ENCODE measurements at regions not wholly inside any gene's neighbourhood (a gene's known extent, or its start where the extent isn't known, plus 50 kb on each side); places are given as distances from the start of the nearest gene placed in this dataset.

GRCh38 chr18:38635709-38636430, 1070.3 kb upstream of the CELF4 start:
- no peaks in the 10 kb centered on the region for H3K36me3 ChIP-seq (ENCODE audit: control insufficient read depth in 1 of 2, insufficient read depth in 2 of 2, low read depth in 1 of 2, low read length in 2 of 2)
- no peak overlapping the region for H3K14ac ChIP-seq (ENCODE audit: low read length in 2 of 2)

GRCh38 chr18:38634117-38634516, 1068.5 kb upstream of the CELF4 start:
- H3K9me3 ChIP-seq (ENCODE audit: control insufficient read depth, low read length), result peaks cover 6% of the 10 kb centered on the region
- no peak overlapping the region for H2AK5ac ChIP-seq (ENCODE audit: low read length, severe bottlenecking)
- H4K8ac ChIP-seq (ENCODE audit: low read length), result no peak overlapping the region
- H4K91ac ChIP-seq (ENCODE audit: low read length), result no peak overlapping the region
- H3K4me2 ChIP-seq (ENCODE audit: low read length, poor library complexity, severe bottlenecking), result no peak overlapping the region
- no peaks in the 10 kb centered on the region for H3K79me1 ChIP-seq (replicated peaks; ENCODE audit: low read length, poor library complexity, severe bottlenecking)
- no peak overlapping the region for H2BK12ac ChIP-seq (ENCODE audit: low read length in 2 of 2)
- no peak overlapping the region for H2AFZ ChIP-seq (ENCODE audit: low read depth, low read length)
- H3K4me1 ChIP-seq (ENCODE audit: control insufficient read depth, insufficient read depth, low read depth, low read length), result no peaks in the 10 kb centered on the region
- no peak overlapping the region for H3K9ac ChIP-seq (ENCODE audit: low read length)
- H3K14ac ChIP-seq (ENCODE audit: low read length in 2 of 2), result no peak overlapping the region
- no peak overlapping the region for H3K4ac ChIP-seq (ENCODE audit: low read depth in 1 of 2, low read length in 2 of 2)
- no peak overlapping the region for H3K27ac ChIP-seq (ENCODE audit: low read length, poor library complexity, severe bottlenecking)
- no peak overlapping the region for H3K4me3 ChIP-seq (ENCODE audit: insufficient read depth in 1 of 2, low read depth in 1 of 2, low read length in 2 of 2)
- WGBS, result 53% methylated on average over 2 of the region's 2 CpGs
- H3K18ac ChIP-seq (ENCODE audit: low read depth in 1 of 2, low read length in 2 of 2), result no peak overlapping the region
- H3K36me3 ChIP-seq (ENCODE audit: control insufficient read depth in 1 of 2, insufficient read depth in 2 of 2, low read depth in 1 of 2, low read length in 2 of 2), result no peaks in the 10 kb centered on the region
- H2BK120ac ChIP-seq (ENCODE audit: low read depth, low read length), result no peak overlapping the region
- no peaks in the 10 kb centered on the region for H3K27me3 ChIP-seq (ENCODE audit: control insufficient read depth in 1 of 2, insufficient read depth in 1 of 2, low read length in 2 of 2)
- H3K23ac ChIP-seq (ENCODE audit: low read length in 2 of 2), result no peak overlapping the region
- no peak overlapping the region for H2BK15ac ChIP-seq (ENCODE audit: low read depth, poor library complexity, severe bottlenecking)
- DNase-seq, result no peak
- no peak overlapping the region for H2BK5ac ChIP-seq (ENCODE audit: low read depth, low read length, poor library complexity, severe bottlenecking)

More at GRCh38 chr18:38635709-38636430, 1070.3 kb upstream of the CELF4 start:
- no peak for DNase-seq
- no peak overlapping the region for H3K18ac ChIP-seq (ENCODE audit: low read depth in 1 of 2, low read length in 2 of 2)
- H3K9me3 ChIP-seq (ENCODE audit: control insufficient read depth, low read length), result peaks cover 9% of the 10 kb centered on the region
- no peaks in the 10 kb centered on the region for H3K4me1 ChIP-seq (ENCODE audit: control insufficient read depth, insufficient read depth, low read depth, low read length)
- H2AK5ac ChIP-seq (ENCODE audit: low read length, severe bottlenecking), result no peak overlapping the region
- no peaks in the 10 kb centered on the region for H3K27me3 ChIP-seq (ENCODE audit: control insufficient read depth in 1 of 2, insufficient read depth in 1 of 2, low read length in 2 of 2)
- H2BK120ac ChIP-seq (ENCODE audit: low read depth, low read length), result no peak overlapping the region
- H3K4ac ChIP-seq (ENCODE audit: low read depth in 1 of 2, low read length in 2 of 2), result no peak overlapping the region
- H4K91ac ChIP-seq (ENCODE audit: low read length), result no peak overlapping the region
- no peak overlapping the region for H2BK5ac ChIP-seq (ENCODE audit: low read depth, low read length, poor library complexity, severe bottlenecking)
- no peak overlapping the region for H2BK15ac ChIP-seq (ENCODE audit: low read depth, poor library complexity, severe bottlenecking)
- no peak overlapping the region for H3K27ac ChIP-seq (ENCODE audit: low read length, poor library complexity, severe bottlenecking)
- no peak overlapping the region for H3K9ac ChIP-seq (ENCODE audit: low read length)
- no peak overlapping the region for H4K8ac ChIP-seq (ENCODE audit: low read length)
- no peak overlapping the region for H3K23ac ChIP-seq (ENCODE audit: low read length in 2 of 2)
- H3K4me2 ChIP-seq (ENCODE audit: low read length, poor library complexity, severe bottlenecking), result no peak overlapping the region
- H3K4me3 ChIP-seq (ENCODE audit: insufficient read depth in 1 of 2, low read depth in 1 of 2, low read length in 2 of 2), result no peak overlapping the region
- H2BK12ac ChIP-seq (ENCODE audit: low read length in 2 of 2), result no peak overlapping the region
- H3K79me1 ChIP-seq (replicated peaks; ENCODE audit: low read length, poor library complexity, severe bottlenecking), result no peaks in the 10 kb centered on the region
- H2AFZ ChIP-seq (ENCODE audit: low read depth, low read length), result no peak overlapping the region

- no peak overlapping the region for H3K23ac ChIP-seq (ENCODE audit: low read length in 2 of 2)
- H2AK5ac ChIP-seq (ENCODE audit: low read length, severe bottlenecking), result no peak overlapping the region
- H3K4me1 ChIP-seq (ENCODE audit: control insufficient read depth, insufficient read depth, low read depth, low read length), result no peaks in the 10 kb centered on the region
- H3K4ac ChIP-seq (ENCODE audit: low read depth in 1 of 2, low read length in 2 of 2), result no peak overlapping the region
- no peak overlapping the region for H3K9ac ChIP-seq (ENCODE audit: low read length)
- H3K27ac ChIP-seq (ENCODE audit: low read length, poor library complexity, severe bottlenecking), result no peak overlapping the region
- no peaks in the 10 kb centered on the region for H3K79me1 ChIP-seq (replicated peaks; ENCODE audit: low read length, poor library complexity, severe bottlenecking)
- peaks cover under 1% of the 10 kb centered on the region for H3K9me3 ChIP-seq (ENCODE audit: control insufficient read depth, low read length)
- no peaks in the 10 kb centered on the region for H3K36me3 ChIP-seq (ENCODE audit: control insufficient read depth in 1 of 2, insufficient read depth in 2 of 2, low read depth in 1 of 2, low read length in 2 of 2)
- no peak overlapping the region for H2BK12ac ChIP-seq (ENCODE audit: low read length in 2 of 2)
- no peak overlapping the region for H3K18ac ChIP-seq (ENCODE audit: low read depth in 1 of 2, low read length in 2 of 2)
- no peak overlapping the region for H2BK5ac ChIP-seq (ENCODE audit: low read depth, low read length, poor library complexity, severe bottlenecking)
- no peak overlapping the region for H2AFZ ChIP-seq (ENCODE audit: low read depth, low read length)
- no peak overlapping the region for H3K4me2 ChIP-seq (ENCODE audit: low read length, poor library complexity, severe bottlenecking)
- DNase-seq, result no peak
- no peak overlapping the region for H4K91ac ChIP-seq (ENCODE audit: low read length)
- no peak overlapping the region for H4K8ac ChIP-seq (ENCODE audit: low read length)
- H3K14ac ChIP-seq (ENCODE audit: low read length in 2 of 2), result no peak overlapping the region
- H3K27me3 ChIP-seq (ENCODE audit: control insufficient read depth in 1 of 2, insufficient read depth in 1 of 2, low read length in 2 of 2), result no peaks in the 10 kb centered on the region
- H2BK15ac ChIP-seq (ENCODE audit: low read depth, poor library complexity, severe bottlenecking), result no peak overlapping the region
- no peak overlapping the region for H3K4me3 ChIP-seq (ENCODE audit: insufficient read depth in 1 of 2, low read depth in 1 of 2, low read length in 2 of 2)
- no CpG with 5 or more reads among the region's 1 CpG for WGBS
- no peak overlapping the region for H2BK120ac ChIP-seq (ENCODE audit: low read depth, low read length)
Measured at GRCh38 chr18:38633333-38633732, 1067.7 kb upstream of the CELF4 start.

- no peaks in the 10 kb centered on the region for H3K27me3 ChIP-seq (ENCODE audit: control insufficient read depth in 1 of 2, insufficient read depth in 1 of 2, low read length in 2 of 2)
- no peak overlapping the region for H2BK120ac ChIP-seq (ENCODE audit: low read depth, low read length)
- no peak overlapping the region for H3K14ac ChIP-seq (ENCODE audit: low read length in 2 of 2)
- H3K9ac ChIP-seq (ENCODE audit: low read length), result no peak overlapping the region
- no peak overlapping the region for H2BK15ac ChIP-seq (ENCODE audit: low read depth, poor library complexity, severe bottlenecking)
- H4K8ac ChIP-seq (ENCODE audit: low read length), result no peak overlapping the region
- DNase-seq, result no peak
- H2AFZ ChIP-seq (ENCODE audit: low read depth, low read length), result no peak overlapping the region
- no peak overlapping the region for H3K23ac ChIP-seq (ENCODE audit: low read length in 2 of 2)
- H2BK5ac ChIP-seq (ENCODE audit: low read depth, low read length, poor library complexity, severe bottlenecking), result no peak overlapping the region
- no peak overlapping the region for H3K4ac ChIP-seq (ENCODE audit: low read depth in 1 of 2, low read length in 2 of 2)
- H3K9me3 ChIP-seq (ENCODE audit: control insufficient read depth, low read length), result no peaks in the 10 kb centered on the region
- H2AK5ac ChIP-seq (ENCODE audit: low read length, severe bottlenecking), result no peak overlapping the region
- no peaks in the 10 kb centered on the region for H3K4me1 ChIP-seq (ENCODE audit: control insufficient read depth, insufficient read depth, low read depth, low read length)
- no peak overlapping the region for H3K27ac ChIP-seq (ENCODE audit: low read length, poor library complexity, severe bottlenecking)
- H3K4me3 ChIP-seq (ENCODE audit: insufficient read depth in 1 of 2, low read depth in 1 of 2, low read length in 2 of 2), result no peak overlapping the region
- no peaks in the 10 kb centered on the region for H3K79me1 ChIP-seq (replicated peaks; ENCODE audit: low read length, poor library complexity, severe bottlenecking)
- H3K4me2 ChIP-seq (ENCODE audit: low read length, poor library complexity, severe bottlenecking), result no peak overlapping the region
- no peak overlapping the region for H4K91ac ChIP-seq (ENCODE audit: low read length)
- no peaks in the 10 kb centered on the region for H3K36me3 ChIP-seq (ENCODE audit: control insufficient read depth in 1 of 2, insufficient read depth in 2 of 2, low read depth in 1 of 2, low read length in 2 of 2)
- H2BK12ac ChIP-seq (ENCODE audit: low read length in 2 of 2), result no peak overlapping the region
- no peak overlapping the region for H3K18ac ChIP-seq (ENCODE audit: low read depth in 1 of 2, low read length in 2 of 2)
Measured at GRCh38 chr18:38619129-38619528, 1053.5 kb upstream of the CELF4 start.
